Astrocyte (in vitro differentiated cells and primary cell): ENCODE measurements at regions not wholly inside any gene's neighbourhood (a gene's known extent, or its start where the extent isn't known, plus 50 kb on each side); places are given as distances from the start of the nearest gene placed in this dataset.

Experiments used
- DNase-seq: peaks from one replicate; pipeline ENCODE4 v3.0.0-alpha.2; 2010; ENCODE audit warnings: low read depth
- FAIRE-seq: peaks from 2 replicates; lab custom pipeline; 2011; peaks lifted over from hg19 to GRCh38; lab: Jason Lieb, UNC
- H2AFZ ChIP-seq: 2 replicates; pipeline ENCODE4 v1.6.0; 2012; ENCODE audit warnings: low read depth, low read length, inconsistent platforms
- H3K27ac ChIP-seq: 2 replicates; pipeline ENCODE4 v1.5.1; 2011; ENCODE audit warnings: low read depth, low read length, inconsistent platforms
- H3K27me3 ChIP-seq: 2 replicates; pipeline ENCODE4 v1.6.0; 2011; ENCODE audit warnings: low read length, inconsistent platforms; ENCODE audit not compliant: insufficient read depth
- H3K36me3 ChIP-seq: 2 replicates; pipeline ENCODE4 v1.5.1; 2011; ENCODE audit warnings: low read length, inconsistent platforms; ENCODE audit not compliant: insufficient read depth
- H3K4me1 ChIP-seq: 2 replicates; pipeline ENCODE4 v1.5.1; 2011; ENCODE audit warnings: low read length, inconsistent platforms; ENCODE audit not compliant: insufficient read depth
- H3K4me2 ChIP-seq: 2 replicates; pipeline ENCODE4 v1.6.0; 2012; ENCODE audit warnings: low read length, inconsistent platforms
- H3K4me3 ChIP-seq: 2 replicates; pipeline ENCODE4 v1.5.1; 2011; ENCODE audit warnings: low read depth, mild to moderate bottlenecking, low read length, inconsistent platforms; ENCODE audit not compliant: insufficient read depth
- H3K79me2 ChIP-seq: 2 replicates; pipeline ENCODE4 v1.6.0; 2012; ENCODE audit warnings: mild to moderate bottlenecking, low read length, inconsistent platforms; ENCODE audit not compliant: insufficient read depth
- H3K9ac ChIP-seq: 2 replicates; pipeline ENCODE4 v1.6.0; 2012; ENCODE audit warnings: mild to moderate bottlenecking, low read length, inconsistent platforms
- H3K9me3 ChIP-seq: 2 replicates; pipeline ENCODE4 v1.5.1; 2012; ENCODE audit warnings: low read depth, mild to moderate bottlenecking, low read length, inconsistent platforms; ENCODE audit not compliant: insufficient read depth
- H4K20me1 ChIP-seq: 2 replicates; pipeline ENCODE4 v1.6.0; 2012; ENCODE audit warnings: low read length, inconsistent platforms; ENCODE audit not compliant: insufficient read depth
- H3K27ac Mint-ChIP-seq: one replicate; pipeline ENCODE4 v1.8.0; 2021; ENCODE audit warnings: mild to moderate bottlenecking, mixed read lengths; ENCODE audit not compliant: unreplicated experiment
- H3K27me3 Mint-ChIP-seq: one replicate; pipeline ENCODE4 v1.8.0; 2021; ENCODE audit warnings: low read depth, mixed read lengths; ENCODE audit not compliant: unreplicated experiment
- H3K36me3 Mint-ChIP-seq: one replicate; pipeline ENCODE4 v1.8.0; 2021; ENCODE audit warnings: low read depth, mixed read lengths; ENCODE audit not compliant: unreplicated experiment
- H3K4me1 Mint-ChIP-seq: one replicate; pipeline ENCODE4 v1.8.0; 2021; ENCODE audit warnings: low read depth, mixed read lengths; ENCODE audit not compliant: unreplicated experiment
- H3K4me3 Mint-ChIP-seq: one replicate; pipeline ENCODE4 v1.8.0; 2021; ENCODE audit warnings: mild to moderate bottlenecking, moderate library complexity, mixed read lengths; ENCODE audit not compliant: unreplicated experiment
- H3K9me3 Mint-ChIP-seq: one replicate; pipeline ENCODE4 v1.8.0; 2021; ENCODE audit warnings: mild to moderate bottlenecking, mixed read lengths; ENCODE audit not compliant: unreplicated experiment
- CTCF ChIP-seq: IDR thresholded peaks from 2 replicates; pipeline ENCODE4 v1.5.1; 2011; ENCODE audit warnings: low read depth, mild to moderate bottlenecking, inconsistent platforms, low read length, moderate library complexity; ENCODE audit not compliant: insufficient read depth
- EZH2 ChIP-seq: IDR thresholded peaks from 2 replicates; pipeline ENCODE4 v1.6.1; 2012; ENCODE audit warnings: mild to moderate bottlenecking, low read length, inconsistent platforms; ENCODE audit not compliant: insufficient read depth

GRCh38 chr1:186572509-186572908, 107.7 kb downstream of the PTGS2 start:
- no peaks in the 10 kb centered on the region for H4K20me1 ChIP-seq
- Mint-ChIP-seq H3K9me3 (no peaks in the 10 kb centered on the region), H3K27me3 (no peaks in the 10 kb centered on the region), H3K27ac (no peak overlapping the region), H3K4me1 (peaks cover 2% of the 10 kb centered on the region), H3K4me3 (no peak overlapping the region), H3K36me3 (no peaks in the 10 kb centered on the region)
- TF ChIP-seq EZH2 = no peak
- FAIRE-seq (no peak), DNase-seq (no peak)
- H3K4me1 ChIP-seq = no peaks in the 10 kb centered on the region
- no peak overlapping the region for H2AFZ ChIP-seq
- H3K79me2 ChIP-seq = no peaks in the 10 kb centered on the region
- H3K36me3 ChIP-seq = no peaks in the 10 kb centered on the region
- no peak overlapping the region for H3K4me2 ChIP-seq
- no peak overlapping the region for H3K4me3 ChIP-seq
- no peaks in the 10 kb centered on the region for H3K9me3 ChIP-seq
- no peaks in the 10 kb centered on the region for H3K27me3 ChIP-seq
- no peak overlapping the region for H3K27ac ChIP-seq
- no peak overlapping the region for H3K9ac ChIP-seq

- Mint-ChIP-seq H3K9me3 (no peaks in the 10 kb centered on the region), H3K36me3 (no peaks in the 10 kb centered on the region), H3K27me3 (no peaks in the 10 kb centered on the region), H3K27ac (no peak overlapping the region), H3K4me3 (no peak overlapping the region), H3K4me1 (peaks cover 2% of the 10 kb centered on the region)
- no peak overlapping the region for H2AFZ ChIP-seq
- no peaks in the 10 kb centered on the region for H3K9me3 ChIP-seq
- TF ChIP-seq EZH2 (no peak), CTCF (no peak)
- no peak overlapping the region for H3K9ac ChIP-seq
- no peaks in the 10 kb centered on the region for H3K79me2 ChIP-seq
- no peak overlapping the region for H3K4me2 ChIP-seq
- H3K27ac ChIP-seq = no peak overlapping the region
- H3K27me3 ChIP-seq = no peaks in the 10 kb centered on the region
- no peak overlapping the region for H3K4me3 ChIP-seq
- FAIRE-seq (no peak), DNase-seq (no peak)
- no peaks in the 10 kb centered on the region for H4K20me1 ChIP-seq
- H3K36me3 ChIP-seq = no peaks in the 10 kb centered on the region
- H3K4me1 ChIP-seq = no peaks in the 10 kb centered on the region
These were observed 108.5 kb downstream of the PTGS2 start for GRCh38 chr1:186571771-186572170.

- no peaks in the 10 kb centered on the region for H4K20me1 ChIP-seq
- H3K4me2 ChIP-seq = no peak overlapping the region
- no peak overlapping the region for H3K4me3 Mint-ChIP-seq
- no peaks in the 10 kb centered on the region for H3K4me1 ChIP-seq
- no peak overlapping the region for H3K27ac ChIP-seq
- H3K9me3 ChIP-seq = no peaks in the 10 kb centered on the region
- no peaks in the 10 kb centered on the region for H3K27me3 Mint-ChIP-seq
- FAIRE-seq (peak; percentile 13), DNase-seq (no peak)
- H3K9ac ChIP-seq = no peak overlapping the region
- no peak for TF ChIP-seq EZH2
- TF ChIP-seq CTCF = no peak
- no peak overlapping the region for H3K4me3 ChIP-seq
- H2AFZ ChIP-seq = no peak overlapping the region
- no peaks in the 10 kb centered on the region for H3K9me3 Mint-ChIP-seq
- H3K27ac Mint-ChIP-seq = no peak overlapping the region
- no peaks in the 10 kb centered on the region for H3K79me2 ChIP-seq
- no peaks in the 10 kb centered on the region for H3K36me3 Mint-ChIP-seq
- no peaks in the 10 kb centered on the region for H3K27me3 ChIP-seq
- H3K4me1 Mint-ChIP-seq = peaks cover 2% of the 10 kb centered on the region
- H3K36me3 ChIP-seq = no peaks in the 10 kb centered on the region
These were observed 108.9 kb upstream of the PDC start for GRCh38 chr1:186569856-186570255.
